GM12892 (cell line): ENCODE measurements at regions not wholly inside any gene's neighbourhood (a gene's known extent, or its start where the extent isn't known, plus 50 kb on each side); places are given as distances from the start of the nearest gene placed in this dataset.

Experiments
- POLR2A ChIP-seq: IDR thresholded peaks from 2 replicates; pipeline ENCODE4 v1.6.1; 2011; ENCODE audit warnings: low read depth, low read length, control low read depth
- TAF1 ChIP-seq: IDR thresholded peaks from 2 replicates; pipeline ENCODE4 v1.6.1; 2011; ENCODE audit warnings: low read depth, mild to moderate bottlenecking, control low read depth, low read length, borderline replicate concordance

GRCh38 chr5:4643960-4644359 lies 496.2 kb upstream of the ADAMTS16 start:
- TF ChIP-seq TAF1 (no peak), POLR2A (no peak)
